IMR-90 (cell line): ENCODE measurements at regions not wholly inside any gene's neighbourhood (a gene's known extent, or its start where the extent isn't known, plus 50 kb on each side); places are given as distances from the start of the nearest gene placed in this dataset.
"Not testable (repeated sequence)": the region's sequence is repeated elsewhere in the genome, so short reads cannot be mapped to it uniquely, and the experiment has no call there.

Source experiments
- ATAC-seq: fragments of 200-7000 bp; cut with Tn5 transposase; 2 replicates; pipeline ENCODE4 v1.9.1; 2020; ENCODE audit warnings: low read depth, mild to moderate bottlenecking, moderate library complexity
- BruUV-seq: library from RNA; stranded (reverse); fragments of 400-500 nt; replicated peaks from 2 replicates; lab custom pipeline; 2021; lab: Mats Ljungman, UMichigan
- CTCF ChIA-PET: fragments of 300-600 bp; formaldehyde crosslinking; extraction: SDS; loops from one replicate; lab custom pipeline; 2021; ENCODE audit warnings: antibody characterized with exemption; lab: Yijun Ruan, JAX
- POLR2A ChIA-PET: fragments of 300-600 bp; sonication (Branson Sonifier 250); formaldehyde crosslinking; loops from one replicate; lab custom pipeline; 2022; ENCODE audit warnings: antibody characterized with exemption; ENCODE audit not compliant: unreplicated experiment; lab: Charles Lee
- DNase-seq: peaks from one replicate; pipeline ENCODE4 v3.0.0; 2013
- H2AFZ ChIP-seq: replicated peaks from 2 replicates; pipeline ENCODE3; 2013; ENCODE audit warnings: low read length, mild to moderate bottlenecking; ENCODE audit not compliant: poor library complexity
- H2AK5ac ChIP-seq: 2 replicates; pipeline ENCODE4 v1.6.1; 2013; ENCODE audit warnings: low read depth, low read length, inconsistent platforms
- H2AK9ac ChIP-seq: replicated peaks from 2 replicates; pipeline ENCODE3; 2013; ENCODE audit warnings: mild to moderate bottlenecking, low read depth, low read length, moderate library complexity; ENCODE audit not compliant: poor library complexity
- H2BK120ac ChIP-seq: 2 replicates; pipeline ENCODE4 v1.6.1; 2013; ENCODE audit warnings: low read depth, low read length, inconsistent platforms
- H2BK15ac ChIP-seq: 3 replicates; pipeline ENCODE4 v1.6.1; 2013; ENCODE audit warnings: low read depth, low read length, inconsistent platforms
- H2BK20ac ChIP-seq: 2 replicates; pipeline ENCODE4 v1.6.1; 2013; ENCODE audit warnings: low read depth, mild to moderate bottlenecking, inconsistent platforms, low read length, moderate library complexity
- H2BK5ac ChIP-seq: 2 replicates; pipeline ENCODE4 v1.6.1; 2013; ENCODE audit warnings: mild to moderate bottlenecking, low read depth, low read length, inconsistent platforms; ENCODE audit not compliant: poor library complexity, severe bottlenecking
- H3K14ac ChIP-seq: replicated peaks from 2 replicates; pipeline ENCODE4 v1.6.1; 2013; ENCODE audit warnings: low read depth, low read length, inconsistent platforms
- H3K18ac ChIP-seq: 2 replicates; pipeline ENCODE4 v1.6.1; 2013; ENCODE audit warnings: low read depth, low read length, control low read depth
- H3K23ac ChIP-seq: 2 replicates; pipeline ENCODE4 v1.6.1; 2013; ENCODE audit warnings: low read depth, low read length, inconsistent platforms
- H3K27ac ChIP-seq: 2 replicates; pipeline ENCODE4 v1.5.1; 2013; ENCODE audit warnings: mild to moderate bottlenecking, control low read depth, low read length; ENCODE audit not compliant: insufficient read depth
- H3K27me3 ChIP-seq: 2 replicates; pipeline ENCODE4 v1.6.1; 2013; ENCODE audit warnings: low read length; ENCODE audit not compliant: control insufficient read depth, insufficient read depth
- H3K36me3 ChIP-seq: 2 replicates; pipeline ENCODE4 v1.6.1; 2013; ENCODE audit warnings: low read length, mixed read lengths; ENCODE audit not compliant: control insufficient read depth, insufficient read depth
- H3K4ac ChIP-seq: 2 replicates; pipeline ENCODE4 v1.6.1; 2013; ENCODE audit warnings: low read depth, low read length, inconsistent platforms
- H3K4me1 ChIP-seq: 2 replicates; pipeline ENCODE4 v1.6.1; 2013; ENCODE audit warnings: low read length, mixed read lengths; ENCODE audit not compliant: control insufficient read depth, insufficient read depth
- H3K4me2 ChIP-seq: 2 replicates; pipeline ENCODE4 v1.6.1; 2013; ENCODE audit warnings: low read depth, mild to moderate bottlenecking, control low read depth, low read length, moderate library complexity
- H3K4me3 ChIP-seq: 2 replicates; pipeline ENCODE4 v1.5.1; 2013; ENCODE audit warnings: low read depth, mild to moderate bottlenecking, control low read depth, low read length, moderate library complexity; ENCODE audit not compliant: insufficient read depth
- H3K56ac ChIP-seq: 2 replicates; pipeline ENCODE4 v1.6.1; 2013; ENCODE audit warnings: low read length, inconsistent platforms; ENCODE audit not compliant: insufficient read depth; ENCODE audit errors: extremely low read depth
- H3K79me1 ChIP-seq, 2 experiments: 2 replicates each; pipeline ENCODE4 v1.6.1; 2013; ENCODE audit warnings: low read length in 2 of 2, inconsistent platforms in 1 of 2, low read depth in 1 of 2
- H3K9ac ChIP-seq: 2 replicates; pipeline ENCODE4 v1.6.1; 2013; ENCODE audit warnings: low read depth, low read length, control low read depth
- H3K9me1 ChIP-seq: 2 replicates; pipeline ENCODE4 v1.6.1; 2013; ENCODE audit warnings: low read length, inconsistent platforms; ENCODE audit not compliant: insufficient read depth
- H3K9me3 ChIP-seq: 2 replicates; pipeline ENCODE4 v1.6.1; 2013; ENCODE audit warnings: low read length; ENCODE audit not compliant: control insufficient read depth, insufficient read depth
- H4K20me1 ChIP-seq: 2 replicates; pipeline ENCODE4 v1.6.1; 2013; ENCODE audit warnings: low read length, inconsistent platforms; ENCODE audit not compliant: insufficient read depth
- H4K5ac ChIP-seq: 2 replicates; pipeline ENCODE4 v1.6.1; 2013; ENCODE audit warnings: mild to moderate bottlenecking, low read depth, low read length, control low read depth
- H4K8ac ChIP-seq, 2 experiments: 2 replicates each; pipeline ENCODE4 v1.6.1; 2013; ENCODE audit warnings: low read depth in 2 of 2, low read length in 2 of 2, control low read depth in 1 of 2, inconsistent platforms in 1 of 2
- H4K91ac ChIP-seq: 2 replicates; pipeline ENCODE4 v1.6.1; 2013; ENCODE audit warnings: low read depth, low read length, inconsistent platforms; ENCODE audit not compliant: insufficient read depth
- WGBS, 2 experiments: methylation state at CpG; one replicate each; pipeline versions ENCODE4 v1.1.5 to v1.1.7; 2013; ENCODE audit warnings: missing lambda C conversion rate in 2 of 2; ENCODE audit not compliant: insufficient read length in 1 of 2; ENCODE audit errors: extremely low coverage in 2 of 2; 5-methylcytosine and 5-hydroxymethylcytosine counted together
- dilution Hi-C: fragments of 300-500 bp; cut with HindIII; formaldehyde crosslinking; loops from one replicate; pipeline ENCODE4 v1.14.3; 2018; ENCODE audit warnings: low sequenced_read_pairs; ENCODE audit not compliant: unreplicated experiment
- in situ Hi-C: fragments of 300-500 bp; cut with MboI; formaldehyde crosslinking; loops from 3 replicates; pipeline ENCODE4 v1.14.3; 2019; ENCODE audit warnings: low sequenced_read_pairs, inconsistent platforms, mixed read lengths
- intact Hi-C: fragments of 100-400 bp; cut with micrococcal nuclease; formaldehyde crosslinking; loops from 2 replicates; pipeline ENCODE4 v1.10.0; 2022

- H3K14ac ChIP-seq, H4K20me1 ChIP-seq, H3K36me3 ChIP-seq, ATAC-seq, H3K27ac ChIP-seq, H3K23ac ChIP-seq, H2BK15ac ChIP-seq, H4K5ac ChIP-seq, H2AK5ac ChIP-seq, H3K9ac ChIP-seq, H3K4me1 ChIP-seq, H3K56ac ChIP-seq, in situ Hi-C loops, H3K18ac ChIP-seq, H2BK20ac ChIP-seq, H2AK9ac ChIP-seq, POLR2A ChIA-PET, H3K27me3 ChIP-seq, H4K91ac ChIP-seq, H3K9me1 ChIP-seq, dilution Hi-C loops, H3K4me2 ChIP-seq, BruUV-seq, DNase-seq, H3K4ac ChIP-seq, H3K4me3 ChIP-seq, H4K8ac ChIP-seq, CTCF ChIA-PET, H2BK5ac ChIP-seq, H2BK120ac ChIP-seq, H2AFZ ChIP-seq, intact Hi-C loops, H3K9me3 ChIP-seq, H3K79me1 ChIP-seq: not testable (repeated sequence)
- WGBS, 2 experiments, result no CpG with 5 or more reads among the region's 8 CpGs
Observed at GRCh38 chr4:160365383-160365782, 1262.5 kb downstream of the RAPGEF2 start.
